ENCODE measurements at regions not wholly inside any gene's neighbourhood (a gene's known extent, or its start where the extent isn't known, plus 50 kb on each side); places are given as distances from the start of the nearest gene placed in this dataset.

DNA sequence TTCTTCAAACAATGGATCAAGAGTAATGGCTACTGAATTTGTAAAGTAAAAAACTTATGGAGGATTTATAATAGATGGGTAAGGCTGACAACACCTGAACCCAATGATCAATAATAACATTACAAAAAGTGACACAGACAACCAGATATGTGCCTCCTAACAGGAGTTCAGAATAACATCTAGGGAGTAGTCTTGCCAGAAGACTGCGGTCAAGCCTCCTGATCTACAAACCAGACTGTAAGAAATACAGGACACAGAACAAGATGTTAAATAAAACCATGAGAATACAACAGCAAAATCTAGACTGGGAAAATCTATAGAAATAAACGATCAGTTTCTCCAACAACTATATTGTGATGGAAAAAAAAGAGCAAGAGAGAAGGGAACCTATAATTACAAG, 262.6 kb upstream of the TMTC1 start:
- Mint-ChIP-seq H3K9me3 (ENCODE audit: unreplicated experiment) (no peaks in the 10 kb centered on the region), H3K27ac (ENCODE audit: unreplicated experiment) (no peak overlapping the region), H3K4me1 (ENCODE audit: low read depth, unreplicated experiment) (peaks cover 14% of the 10 kb centered on the region), H3K36me3 (ENCODE audit: low read depth, unreplicated experiment) (no peaks in the 10 kb centered on the region), H3K27me3 (ENCODE audit: low read depth, unreplicated experiment) (no peaks in the 10 kb centered on the region), H3K4me3 (ENCODE audit: unreplicated experiment) (no peak overlapping the region)
- Histone ChIP-seq H2AFZ (ENCODE audit: low read depth, low read length) (no peak overlapping the region), H3K4me1 (ENCODE audit: insufficient read depth, low read length) (peaks cover 25% of the 10 kb centered on the region), H3K9ac (ENCODE audit: low read length) (no peak overlapping the region), H3K4me2 (ENCODE audit: low read length) (peak overlapping the region; percentile 42), H3K4me3 (ENCODE audit: insufficient read depth, low read depth, low read length) (no peak overlapping the region), H4K20me1 (ENCODE audit: insufficient read depth, low read length) (no peaks in the 10 kb centered on the region), H3K79me2 (ENCODE audit: insufficient read depth, low read length) (no peaks in the 10 kb centered on the region), H3K27ac (ENCODE audit: low read depth, low read length) (peak overlapping the region; percentile 42), H3K36me3 (ENCODE audit: insufficient read depth, low read length) (no peaks in the 10 kb centered on the region), H3K9me3 (ENCODE audit: insufficient read depth, low read depth, low read length) (no peaks in the 10 kb centered on the region), H3K27me3 (ENCODE audit: insufficient read depth, low read length) (no peaks in the 10 kb centered on the region)
- TF ChIP-seq CTCF (IDR thresholded peaks at IDR 0.05; ENCODE audit: insufficient read depth, low read depth, low read length) = no peak
- TF ChIP-seq EZH2 (IDR thresholded peaks at IDR 0.05; ENCODE audit: insufficient read depth, low read length) = no peak
- DNase-seq (ENCODE audit: low read depth) = peak; percentile 61
- no peak for FAIRE-seq

GRCh38 chr12:30045171-30045570, 261.4 kb upstream of the TMTC1 start:
- Histone ChIP-seq H3K9ac (ENCODE audit: low read length) (no peak overlapping the region), H3K27me3 (ENCODE audit: insufficient read depth, low read length) (no peaks in the 10 kb centered on the region), H4K20me1 (ENCODE audit: insufficient read depth, low read length) (no peaks in the 10 kb centered on the region), H3K4me3 (ENCODE audit: insufficient read depth, low read depth, low read length) (no peak overlapping the region), H3K79me2 (ENCODE audit: insufficient read depth, low read length) (no peaks in the 10 kb centered on the region), H3K9me3 (ENCODE audit: insufficient read depth, low read depth, low read length) (no peaks in the 10 kb centered on the region), H3K27ac (ENCODE audit: low read depth, low read length) (no peak overlapping the region), H3K4me2 (ENCODE audit: low read length) (no peak overlapping the region), H3K36me3 (ENCODE audit: insufficient read depth, low read length) (no peaks in the 10 kb centered on the region), H3K4me1 (ENCODE audit: insufficient read depth, low read length) (peaks cover 25% of the 10 kb centered on the region), H2AFZ (ENCODE audit: low read depth, low read length) (no peak overlapping the region)
- FAIRE-seq (no peak), DNase-seq (ENCODE audit: low read depth) (no peak)
- TF ChIP-seq CTCF (IDR thresholded peaks at IDR 0.05; ENCODE audit: insufficient read depth, low read depth, low read length) (no peak), EZH2 (IDR thresholded peaks at IDR 0.05; ENCODE audit: insufficient read depth, low read length) (no peak)
- Mint-ChIP-seq H3K27me3 (ENCODE audit: low read depth, unreplicated experiment) (no peaks in the 10 kb centered on the region), H3K4me3 (ENCODE audit: unreplicated experiment) (no peak overlapping the region), H3K27ac (ENCODE audit: unreplicated experiment) (no peak overlapping the region), H3K4me1 (ENCODE audit: low read depth, unreplicated experiment) (peaks cover 14% of the 10 kb centered on the region), H3K9me3 (ENCODE audit: unreplicated experiment) (no peaks in the 10 kb centered on the region), H3K36me3 (ENCODE audit: low read depth, unreplicated experiment) (no peaks in the 10 kb centered on the region)

- Histone ChIP-seq H2AFZ (ENCODE audit: low read depth, low read length) (no peak overlapping the region), H3K79me2 (ENCODE audit: insufficient read depth, low read length) (no peaks in the 10 kb centered on the region), H3K27me3 (ENCODE audit: insufficient read depth, low read length) (no peaks in the 10 kb centered on the region), H4K20me1 (ENCODE audit: insufficient read depth, low read length) (no peaks in the 10 kb centered on the region), H3K9me3 (ENCODE audit: insufficient read depth, low read depth, low read length) (no peaks in the 10 kb centered on the region), H3K9ac (ENCODE audit: low read length) (no peak overlapping the region), H3K27ac (ENCODE audit: low read depth, low read length) (no peak overlapping the region), H3K4me1 (ENCODE audit: insufficient read depth, low read length) (peaks cover 25% of the 10 kb centered on the region), H3K4me2 (ENCODE audit: low read length) (no peak overlapping the region), H3K4me3 (ENCODE audit: insufficient read depth, low read depth, low read length) (no peak overlapping the region), H3K36me3 (ENCODE audit: insufficient read depth, low read length) (no peaks in the 10 kb centered on the region)
- peaks cover 14% of the 10 kb centered on the region for H3K4me1 Mint-ChIP-seq (ENCODE audit: low read depth, unreplicated experiment)
- FAIRE-seq (no peak), DNase-seq (ENCODE audit: low read depth) (peak; percentile 52)
- peaks cover under 1% of the 10 kb centered on the region for H3K9me3 Mint-ChIP-seq (ENCODE audit: unreplicated experiment)
- TF ChIP-seq EZH2 (IDR thresholded peaks at IDR 0.05; ENCODE audit: insufficient read depth, low read length) = no peak
- TF ChIP-seq CTCF (IDR thresholded peaks at IDR 0.05; ENCODE audit: insufficient read depth, low read depth, low read length) = no peak
- no peaks in the 10 kb centered on the region for H3K27me3 Mint-ChIP-seq (ENCODE audit: low read depth, unreplicated experiment)
- no peaks in the 10 kb centered on the region for H3K36me3 Mint-ChIP-seq (ENCODE audit: low read depth, unreplicated experiment)
- H3K4me3 Mint-ChIP-seq (ENCODE audit: unreplicated experiment) = no peak overlapping the region
- H3K27ac Mint-ChIP-seq (ENCODE audit: unreplicated experiment) = no peak overlapping the region
These were observed 260.5 kb upstream of the TMTC1 start for GRCh38 chr12:30044206-30044605.
